NCI-H1105 (cell line): ENCODE measurements at regions not wholly inside any gene's neighbourhood (a gene's known extent, or its start where the extent isn't known, plus 50 kb on each side); places are given as distances from the start of the nearest gene placed in this dataset.

Source experiments
- DNase-seq: peaks from one replicate; lab custom pipeline; 2025; lab: John Stamatoyannopoulos, UW

DNA sequence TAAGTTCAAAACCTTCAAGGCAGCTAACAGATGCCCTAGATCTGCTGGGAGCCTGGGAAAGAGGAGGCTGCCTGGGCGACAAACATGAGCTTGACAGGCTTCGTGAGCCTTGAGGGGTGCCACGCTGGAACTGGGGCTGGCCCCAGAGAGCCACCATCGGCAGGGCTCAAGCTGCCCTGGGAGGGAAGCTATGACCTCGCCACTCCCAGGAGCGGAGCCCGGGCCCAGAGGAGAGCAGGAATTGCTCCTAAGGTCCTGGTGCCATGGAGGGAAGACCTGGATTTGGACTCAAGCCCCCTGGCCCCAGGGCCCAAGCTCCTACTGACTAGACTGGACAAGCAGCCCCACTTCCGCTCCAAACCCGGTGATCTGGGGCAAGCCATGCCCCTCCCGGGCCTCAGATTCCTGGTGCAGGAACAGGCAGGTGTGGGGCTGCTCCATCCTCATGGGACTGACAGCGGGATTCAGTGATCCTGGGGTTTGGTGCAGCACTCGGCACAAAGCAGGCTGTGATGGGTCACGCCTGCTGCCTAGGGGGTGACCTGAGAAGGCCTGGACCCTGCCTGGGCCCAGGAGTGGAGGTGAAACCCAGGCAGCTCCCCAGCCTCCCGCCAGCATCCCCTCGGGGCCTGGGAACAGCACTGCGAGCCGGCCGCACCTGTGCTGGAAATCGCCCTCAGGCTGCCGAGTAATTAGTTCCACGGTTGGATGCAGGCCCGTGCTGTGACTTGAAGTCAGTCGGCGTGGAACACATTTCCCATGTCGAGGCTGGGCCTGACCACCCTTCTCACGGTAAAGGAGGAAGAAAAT lies 246.9 kb downstream of the NDUFA10 start:
- DNase-seq, result no peak

DNA sequence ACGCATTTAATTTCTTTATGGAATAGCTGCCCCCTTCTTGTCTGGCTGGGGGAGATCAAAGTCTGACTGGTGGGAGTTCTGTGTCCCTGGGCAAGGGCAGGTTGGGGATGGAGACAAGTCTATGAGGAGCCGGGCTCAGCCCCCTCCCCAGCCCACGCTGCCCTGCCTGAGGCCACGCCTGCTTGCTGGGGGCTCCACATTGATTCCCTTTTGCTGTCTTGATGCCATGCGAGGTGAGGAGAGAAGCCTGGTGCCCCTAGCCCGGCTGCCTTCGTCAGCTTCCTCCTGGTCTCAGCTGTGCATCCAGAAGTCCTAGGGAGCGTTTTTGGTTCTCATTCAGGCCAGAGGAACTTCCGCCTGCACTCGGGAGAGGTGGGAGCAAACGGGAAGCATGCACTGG lies 247.9 kb downstream of the NDUFA10 start:
- no peak for DNase-seq

DNA sequence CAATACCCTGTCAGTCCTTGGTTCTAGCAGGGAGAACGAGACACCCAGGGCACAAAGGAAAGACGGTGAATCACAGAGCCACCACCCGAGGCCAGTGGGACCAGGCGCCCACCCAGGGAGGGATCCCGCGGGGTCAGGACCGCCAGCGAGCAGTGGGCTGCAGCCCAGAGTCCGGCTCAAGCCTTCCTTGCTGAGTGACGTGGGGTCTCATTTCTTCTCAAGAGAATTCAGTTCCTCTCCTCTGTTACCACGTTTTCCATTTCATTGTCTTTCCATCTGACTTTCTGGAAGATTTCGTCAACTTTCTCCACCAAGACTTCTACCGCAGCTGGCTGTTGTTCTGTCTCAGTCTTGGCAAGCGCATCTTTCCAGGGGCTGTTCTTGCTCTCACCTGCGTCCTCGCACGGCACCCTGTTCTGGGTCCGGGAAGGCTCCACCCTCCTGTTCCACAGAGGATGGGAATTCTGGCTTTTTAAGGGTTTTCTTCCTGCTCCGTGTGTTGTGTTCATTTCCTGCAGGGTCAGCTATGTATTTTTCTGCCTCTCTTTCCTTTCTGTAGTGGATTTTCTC lies 248.6 kb downstream of the NDUFA10 start:
- DNase-seq, result no peak

DNA sequence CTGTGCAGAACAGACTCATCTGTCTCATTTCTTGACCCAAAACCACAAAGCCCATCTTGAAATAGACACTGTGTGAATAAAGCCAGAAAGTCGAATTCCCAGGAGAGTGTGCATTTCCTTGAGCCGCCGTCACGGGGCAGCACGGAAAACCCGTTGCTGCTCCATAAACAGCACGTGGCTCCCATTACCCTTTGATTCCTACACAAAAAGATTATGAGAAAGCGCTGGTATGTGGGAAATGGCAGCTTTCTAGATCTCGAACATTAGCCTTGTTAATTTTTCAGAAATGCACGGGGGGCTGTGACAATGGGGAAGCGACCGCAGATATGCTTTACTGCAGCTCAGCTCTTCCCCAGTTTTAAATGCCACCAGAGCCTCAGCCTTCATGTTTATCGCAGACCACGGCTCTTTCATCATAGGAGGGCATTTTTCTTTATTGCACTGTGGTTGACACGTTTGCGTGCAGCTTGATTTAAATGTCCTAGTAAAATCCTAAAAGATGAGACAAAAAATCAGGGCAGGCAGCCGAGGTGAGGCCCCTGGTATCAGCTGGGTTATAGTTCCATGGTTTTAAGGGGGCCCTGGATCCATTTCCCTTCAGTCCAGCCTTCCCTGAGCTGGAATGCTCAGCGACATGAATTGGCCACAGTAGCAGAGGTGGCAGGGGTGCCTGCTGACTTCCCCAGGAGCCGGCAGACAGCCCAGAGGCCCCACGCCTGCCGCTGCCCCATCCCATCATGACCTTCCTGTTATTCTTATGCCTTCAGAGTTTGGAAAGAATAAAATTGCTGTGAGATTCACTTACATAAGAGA lies 249.3 kb downstream of the NDUFA10 start:
- DNase-seq, result no peak

DNA sequence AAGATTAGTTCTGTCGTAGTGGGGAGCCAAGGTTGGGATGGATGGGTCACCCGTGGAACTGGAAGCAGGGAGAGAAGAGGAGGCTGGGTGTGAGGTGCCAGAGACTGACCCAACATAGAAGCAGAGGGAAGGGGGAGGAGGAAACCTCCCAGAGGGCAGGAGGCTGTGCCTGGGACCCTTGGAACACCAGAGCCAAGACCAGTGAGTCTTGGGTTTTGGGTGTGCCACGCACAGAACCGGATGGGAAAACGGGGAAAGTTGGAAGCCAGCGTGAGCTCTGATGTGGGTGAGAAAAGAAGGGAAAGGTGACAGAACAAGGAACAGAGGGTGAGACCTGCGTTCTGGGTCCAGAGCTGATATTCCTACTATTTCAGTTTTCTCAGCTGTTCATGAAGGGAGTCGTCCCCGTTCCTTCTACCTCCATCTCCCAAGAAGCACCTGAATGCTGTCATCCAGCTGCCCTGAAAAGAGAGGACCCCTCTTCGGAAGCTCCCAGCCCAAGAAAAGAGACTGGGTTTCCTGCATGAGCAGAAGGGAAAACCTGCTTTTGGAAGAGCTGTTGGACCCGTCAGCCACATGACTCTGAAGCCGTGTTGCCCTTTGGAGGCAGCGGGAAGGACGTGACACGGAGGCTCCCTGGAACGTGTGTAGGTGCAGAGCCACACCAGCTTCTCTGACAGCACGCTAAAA lies 250.1 kb downstream of the NDUFA10 start:
- no peak for DNase-seq

DNA sequence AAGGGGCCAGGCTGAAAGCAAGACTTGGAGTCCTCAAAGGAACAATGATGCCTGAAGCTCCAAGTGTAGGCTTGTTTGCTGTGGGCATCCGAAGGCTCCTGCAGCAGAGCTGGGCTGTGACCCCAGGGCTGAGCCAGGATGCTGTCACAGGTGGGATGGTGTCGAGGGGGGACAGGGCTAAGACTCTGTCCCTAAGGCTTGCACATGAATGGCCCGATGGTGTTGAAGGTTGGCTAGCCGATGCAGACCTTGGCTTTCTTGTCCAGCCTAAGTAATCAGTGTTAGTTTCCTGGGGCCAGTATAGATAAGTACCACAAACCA lies 251.0 kb downstream of the NDUFA10 start:
- DNase-seq, result no peak

DNA sequence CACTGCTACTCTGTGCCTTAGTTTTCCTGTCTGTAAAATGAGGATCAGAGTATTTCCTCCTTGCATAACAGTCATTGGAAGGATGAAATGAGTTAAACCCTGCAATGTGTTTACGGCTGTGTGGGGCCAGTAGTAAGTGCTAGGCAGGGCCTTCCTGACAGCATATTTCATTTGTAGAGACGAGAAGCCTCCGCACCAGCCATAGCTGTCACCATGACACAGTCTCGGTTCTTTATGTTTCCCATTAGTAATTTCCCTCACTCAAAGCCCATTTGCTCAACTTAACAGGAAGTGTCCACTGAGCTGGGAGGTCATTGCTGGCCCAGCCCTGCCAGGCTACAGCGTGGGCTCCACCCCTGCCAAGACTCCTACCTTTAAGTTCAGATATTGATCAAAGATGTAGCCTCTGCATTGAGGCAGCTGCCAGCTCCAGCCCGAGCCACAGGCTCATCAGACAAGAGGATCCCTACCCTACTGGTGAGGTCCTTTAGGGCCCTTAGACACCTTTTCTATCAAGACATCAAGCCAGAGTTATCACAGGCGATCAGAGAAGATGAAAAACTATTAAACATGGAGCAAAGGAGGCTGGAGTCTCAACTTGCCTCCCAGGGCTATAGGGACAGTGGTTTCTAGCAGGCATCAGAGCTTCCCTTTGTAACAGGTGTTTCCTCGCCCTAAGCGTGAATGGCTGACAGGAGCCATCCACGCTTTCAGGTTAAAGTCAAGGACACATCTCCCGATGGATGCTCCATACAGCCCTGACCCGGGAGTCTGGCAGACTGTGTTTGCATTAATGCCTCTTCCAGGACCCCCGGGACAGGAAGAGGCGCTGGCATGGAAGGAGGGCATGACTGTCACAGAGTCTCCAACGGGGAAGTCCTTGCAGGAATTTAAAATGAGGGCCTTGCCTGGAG lies 251.7 kb downstream of the NDUFA10 start:
- DNase-seq, result no peak

DNA sequence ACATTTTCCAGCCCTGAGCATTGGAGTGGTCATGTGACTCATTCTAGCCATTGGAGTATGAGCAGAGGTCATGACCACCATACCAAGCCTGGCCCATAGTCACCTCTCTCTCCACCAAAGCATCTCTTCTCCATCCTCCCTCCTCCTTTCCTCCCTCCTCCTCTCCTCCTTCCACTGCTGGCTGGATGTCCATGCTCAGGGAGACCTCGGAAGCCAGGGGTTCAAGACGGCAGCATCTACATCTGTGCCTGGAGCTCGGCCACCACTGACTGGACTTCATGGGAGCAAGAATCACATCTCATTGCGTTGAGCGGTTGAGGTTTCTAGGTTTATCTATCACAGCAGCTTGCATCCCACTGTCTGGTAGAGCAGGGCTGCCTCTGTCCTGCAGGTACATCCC lies 252.4 kb downstream of the NDUFA10 start:
- no peak for DNase-seq

DNA sequence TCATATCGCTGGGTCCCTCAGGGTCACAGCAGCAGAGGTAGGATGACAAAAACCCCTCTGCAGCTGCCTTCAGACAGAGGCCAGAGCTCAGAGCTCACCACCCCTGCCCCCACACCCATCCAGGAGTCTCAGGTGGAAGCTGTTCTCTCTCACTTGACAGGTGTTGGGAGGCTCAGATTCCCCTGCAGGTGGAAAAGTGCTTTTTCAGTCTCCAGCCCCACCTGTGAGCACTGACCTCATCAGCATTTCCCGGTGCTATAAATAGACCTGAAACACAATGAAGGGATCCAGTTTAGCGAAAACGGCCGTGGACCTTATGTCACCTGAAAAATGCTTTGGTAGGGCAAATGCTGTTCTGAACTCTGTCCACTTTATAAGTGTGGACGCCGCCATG lies 254.9 kb downstream of the NDUFA10 start:
- no peak for DNase-seq

DNA sequence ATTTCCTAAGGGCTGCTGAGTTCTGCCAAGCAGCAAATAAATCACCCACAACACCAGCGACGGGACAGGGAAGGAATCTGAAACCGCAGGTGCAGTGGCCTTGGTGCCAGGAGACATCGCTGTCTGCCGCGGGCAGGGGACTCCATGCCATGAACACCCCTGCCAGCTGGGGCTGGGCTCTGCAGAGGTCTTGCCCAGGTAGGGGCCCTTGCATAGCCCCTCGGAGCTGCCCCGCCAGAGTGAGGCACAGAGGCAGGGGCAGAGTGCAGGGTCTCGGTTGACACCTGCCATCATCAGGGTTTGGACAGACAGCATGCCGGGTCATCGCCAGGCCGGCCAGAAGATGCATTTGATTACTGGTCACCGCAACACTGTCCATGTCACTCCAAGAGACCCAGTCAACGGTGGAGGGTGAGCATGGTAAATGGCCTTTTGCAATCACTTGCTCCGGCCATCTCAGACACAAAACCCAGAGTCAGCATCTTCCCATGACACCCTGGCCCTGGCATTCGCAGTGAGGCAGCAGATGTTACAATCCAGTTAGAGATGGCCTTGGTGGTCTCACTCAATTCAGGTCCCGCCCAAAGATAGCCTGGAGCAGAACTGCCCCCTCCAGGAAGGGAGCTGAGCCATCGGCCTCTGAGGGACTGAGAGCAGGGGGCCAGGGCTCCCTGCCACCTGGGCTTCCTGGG lies 255.4 kb downstream of the NDUFA10 start:
- no peak for DNase-seq

DNA sequence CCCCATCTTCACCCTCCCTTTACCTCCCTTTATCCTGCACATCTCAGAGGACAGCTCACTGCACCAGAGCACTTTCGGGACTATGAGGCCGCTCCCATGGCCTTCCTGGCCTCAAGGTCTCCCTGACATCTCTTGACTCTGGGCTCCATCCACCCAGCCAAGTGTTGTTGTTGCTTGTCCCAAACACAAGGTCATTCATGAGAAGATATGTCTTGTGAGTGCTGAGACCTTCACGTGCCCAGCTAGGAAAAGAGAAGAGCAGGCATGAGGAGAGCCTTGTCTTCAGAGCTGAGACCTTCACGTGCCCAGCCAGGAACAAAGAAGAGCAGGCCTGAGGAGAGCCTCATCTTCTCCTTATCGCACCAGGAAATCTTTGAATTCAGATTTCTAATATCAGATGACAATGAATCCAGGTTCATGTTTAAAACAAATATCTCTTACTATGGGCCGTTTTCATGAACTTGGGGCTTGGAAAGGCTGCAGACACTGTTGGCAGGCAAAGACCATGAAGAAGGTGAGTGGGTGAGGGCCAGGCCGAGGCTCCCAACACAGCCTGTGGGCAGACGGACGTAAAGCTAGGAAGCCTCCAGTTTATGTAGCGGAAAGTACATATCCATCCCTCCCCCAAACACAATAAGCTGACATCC lies 256.1 kb downstream of the NDUFA10 start:
- no peak for DNase-seq

DNA sequence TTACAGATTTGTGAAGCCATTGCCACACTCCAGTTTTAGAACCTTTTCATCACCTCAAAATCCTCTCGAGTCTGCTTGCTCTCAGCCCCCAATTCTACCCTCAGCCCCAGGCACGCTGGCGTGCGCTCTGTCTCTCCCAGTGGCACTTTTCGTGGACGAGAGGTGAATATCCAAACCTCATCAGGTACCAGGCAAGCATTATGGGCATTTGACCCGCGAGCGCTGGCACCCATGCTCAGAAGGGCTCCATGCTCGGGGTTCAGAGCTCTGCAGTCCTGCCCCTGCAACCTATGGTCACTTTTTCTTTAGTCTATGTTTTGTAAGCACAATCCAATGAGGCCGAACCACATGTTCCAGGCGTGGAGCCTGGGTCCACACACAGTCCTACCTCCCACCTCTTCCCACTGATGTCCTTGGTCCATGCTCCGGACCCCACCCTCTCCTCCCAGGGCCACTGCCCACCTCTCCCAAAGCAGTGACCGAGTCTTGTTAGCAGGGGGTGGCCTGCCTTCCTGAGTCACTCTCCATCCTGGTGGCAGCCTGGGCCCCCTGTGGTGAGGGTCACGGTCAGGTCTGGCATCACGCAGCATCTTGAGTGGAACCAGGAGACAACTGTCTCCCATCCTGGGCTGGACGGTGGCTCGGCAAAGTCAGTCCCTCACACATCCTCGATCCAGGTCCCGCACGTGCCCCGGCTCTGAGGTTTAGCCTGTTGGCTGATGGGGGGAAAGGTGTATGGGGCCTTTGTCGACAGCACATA lies 256.9 kb downstream of the NDUFA10 start:
- DNase-seq, result no peak

DNA sequence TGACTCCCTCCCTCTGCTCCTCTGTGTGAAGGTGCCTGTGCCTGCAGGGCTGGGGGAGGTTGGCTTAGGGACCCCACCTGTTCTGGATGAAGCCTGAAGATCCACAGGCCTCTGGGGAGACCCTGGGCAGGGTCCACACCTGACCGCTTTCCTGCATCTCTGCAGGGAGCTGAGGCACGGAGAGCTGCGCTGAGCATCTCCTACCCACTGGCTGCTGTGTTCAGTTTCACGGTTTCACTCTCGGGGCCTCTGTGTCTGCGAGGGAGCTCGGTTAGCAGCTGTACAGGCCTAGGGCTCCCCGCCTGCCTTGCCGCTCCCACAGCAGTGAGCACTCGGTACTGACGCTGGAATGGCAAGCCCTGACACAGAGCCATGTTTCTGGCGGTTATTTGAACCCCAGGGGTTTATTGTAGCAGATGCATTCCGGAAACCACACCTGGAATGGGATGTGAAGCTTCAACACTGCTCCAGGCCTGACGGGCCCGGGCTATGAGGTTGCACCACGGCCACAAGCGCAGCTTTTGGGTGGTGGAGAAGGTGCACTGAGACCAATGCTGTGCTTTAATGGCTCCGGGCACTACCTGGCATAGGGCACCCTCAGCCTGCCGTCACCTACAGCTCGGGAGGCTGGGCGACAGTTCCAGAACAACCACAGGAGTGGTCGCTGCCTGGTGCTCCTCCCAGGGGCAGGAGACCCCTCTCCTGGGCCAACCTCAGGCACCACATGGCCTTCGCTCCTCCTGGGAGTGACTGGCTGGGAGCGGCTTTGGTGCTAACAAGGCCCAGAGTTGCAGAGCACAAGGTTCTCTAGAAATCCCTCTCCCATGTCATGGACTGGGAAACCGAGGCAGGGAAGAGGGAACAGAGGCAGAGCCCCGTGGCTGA lies 257.9 kb downstream of the NDUFA10 start:
- no peak for DNase-seq

DNA sequence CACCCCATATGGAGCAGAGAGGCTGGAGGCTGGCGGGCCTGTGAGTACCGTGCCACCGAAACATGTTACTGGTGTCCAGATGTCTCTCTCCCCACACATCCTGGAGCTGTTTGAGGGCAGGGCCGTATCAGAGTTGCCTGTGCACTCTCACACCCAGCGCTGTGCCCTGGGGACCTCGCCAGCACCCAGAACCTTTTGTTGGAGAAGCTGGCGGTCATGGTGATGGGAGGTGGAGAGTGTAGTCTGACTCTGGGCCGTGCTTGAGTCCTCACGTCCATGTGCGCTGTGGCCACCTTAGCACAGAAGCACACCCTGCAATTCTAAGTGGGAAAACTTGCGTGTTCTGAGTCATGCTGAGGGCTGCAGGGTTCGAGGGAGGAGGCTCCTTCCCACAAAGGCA lies 259.2 kb downstream of the NDUFA10 start:
- DNase-seq, result no peak

DNA sequence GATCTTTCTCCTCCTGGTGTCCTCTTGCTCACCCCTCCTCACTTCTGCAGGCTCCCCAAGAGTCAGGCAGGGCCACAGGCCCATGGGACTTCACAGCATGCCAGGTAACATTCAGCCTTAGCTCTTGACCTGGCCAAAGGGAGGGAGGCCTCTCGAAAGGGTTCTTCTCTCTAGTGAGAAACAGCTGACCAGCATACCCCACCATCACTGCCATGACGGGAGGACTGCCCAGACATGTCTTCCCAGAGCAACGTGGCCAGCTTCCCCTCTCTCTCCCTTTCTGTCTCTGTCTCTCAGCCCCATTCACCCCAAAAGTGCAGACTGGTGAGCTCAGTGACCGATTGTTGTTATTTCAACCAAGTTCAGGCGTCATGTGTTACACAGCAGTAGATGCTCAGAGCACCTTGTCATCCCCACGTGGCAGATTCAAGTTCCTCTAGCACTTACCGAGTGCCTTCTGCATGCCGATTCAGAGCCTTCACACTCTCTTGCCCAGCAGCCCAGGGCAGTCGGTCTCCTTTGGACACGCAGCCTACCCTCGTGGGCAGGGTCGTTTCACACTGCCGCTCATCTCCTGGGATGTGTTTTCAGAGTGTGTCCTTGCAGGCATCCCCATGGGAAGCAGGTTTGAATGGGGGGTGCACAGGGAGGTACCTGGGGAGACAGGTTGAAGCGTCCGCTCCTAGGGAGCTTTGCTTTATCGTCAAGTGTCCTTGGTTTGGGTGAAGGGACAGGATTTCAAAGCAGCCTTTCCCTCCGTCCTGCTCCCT lies 259.9 kb downstream of the NDUFA10 start:
- DNase-seq, result no peak

DNA sequence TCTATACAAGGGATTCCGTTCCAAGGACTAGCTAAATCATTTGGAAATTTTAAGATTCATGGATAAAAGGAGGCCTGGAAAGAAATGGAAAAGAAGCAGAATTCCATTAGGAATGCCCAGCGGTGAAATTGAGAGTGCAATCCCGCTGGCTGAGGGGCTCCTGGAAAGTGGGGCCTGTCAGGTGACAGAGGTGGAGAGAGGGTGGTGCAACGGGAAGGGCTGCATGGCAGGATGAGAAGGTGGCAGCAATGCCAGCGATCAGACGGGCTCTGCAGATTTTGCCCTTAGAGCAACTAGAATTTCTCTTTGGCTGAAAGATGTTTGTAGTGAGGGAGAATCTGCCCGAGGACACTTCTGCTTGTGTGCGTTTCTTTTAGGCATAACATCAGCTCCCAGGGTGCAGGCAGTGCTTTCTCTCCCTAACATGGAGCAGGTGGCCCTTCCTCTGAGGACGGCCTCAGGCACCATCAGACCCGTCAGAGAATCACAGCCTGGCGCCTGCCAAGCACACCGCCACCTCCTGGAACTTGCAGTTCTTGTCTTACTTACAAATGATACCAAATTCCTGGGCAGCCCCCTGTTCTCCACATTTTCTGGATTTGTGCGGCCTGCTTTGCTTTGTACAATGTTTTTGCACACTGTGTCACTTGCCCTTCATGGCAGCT lies 261.6 kb downstream of the NDUFA10 start:
- DNase-seq, result no peak

DNA sequence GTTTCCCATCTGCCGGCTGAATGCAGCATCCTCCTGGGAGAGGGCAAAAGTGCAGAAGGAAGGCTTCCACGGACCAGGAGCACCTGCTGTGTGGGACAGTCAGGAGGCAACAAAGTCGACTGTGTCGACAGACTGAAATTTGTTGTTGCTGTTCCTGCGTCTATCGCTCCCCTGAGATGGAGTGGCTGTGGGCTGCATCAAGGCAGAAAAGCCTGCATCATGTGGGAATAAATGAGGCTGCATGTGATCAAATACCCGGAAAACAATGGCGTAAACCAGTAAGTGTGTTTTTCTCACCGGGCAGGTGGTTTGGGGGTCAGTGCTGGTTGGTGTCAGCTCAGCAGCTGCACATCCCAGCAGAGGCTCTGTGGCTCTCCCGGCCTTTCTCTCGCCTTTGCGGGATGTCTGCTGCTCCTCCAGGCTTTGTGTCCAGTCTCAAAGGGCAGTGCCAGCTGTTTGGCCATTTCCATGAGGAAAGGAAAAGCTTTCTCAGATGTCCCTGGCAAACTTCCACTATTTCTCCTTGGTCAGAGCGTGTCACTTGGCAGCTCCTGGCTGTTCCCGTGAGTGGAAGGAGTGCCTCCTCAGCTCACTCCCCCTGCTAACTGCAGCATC lies 262.4 kb downstream of the NDUFA10 start:
- DNase-seq, result no peak
